Mucosa of stomach (tissue), 1 donor: ENCODE measurements at regions not wholly inside any gene's neighbourhood (a gene's known extent, or its start where the extent isn't known, plus 50 kb on each side); places are given as distances from the start of the nearest gene placed in this dataset.

Experiments used
- H3K27me3 ChIP-seq: one replicate; pipeline ENCODE4 v1.7.0; 2013; ENCODE audit warnings: mild to moderate bottlenecking, low read length; ENCODE audit not compliant: control insufficient read depth, insufficient read depth
- H3K36me3 ChIP-seq: one replicate; pipeline ENCODE4 v1.7.0; 2013; ENCODE audit warnings: low read length; ENCODE audit not compliant: control insufficient read depth, insufficient read depth
- H3K4me1 ChIP-seq: one replicate; pipeline ENCODE4 v1.7.0; 2013; ENCODE audit warnings: mild to moderate bottlenecking, low read length; ENCODE audit not compliant: control insufficient read depth, insufficient read depth
- H3K4me3 ChIP-seq: one replicate; pipeline ENCODE4 v1.7.0; 2013; ENCODE audit warnings: low read length
- H3K9ac ChIP-seq: one replicate; pipeline ENCODE4 v1.7.0; 2013; ENCODE audit warnings: mild to moderate bottlenecking, low read length, moderate library complexity
- H3K9me3 ChIP-seq: one replicate; pipeline ENCODE4 v1.7.0; 2013; ENCODE audit warnings: mild to moderate bottlenecking, low read length, moderate library complexity; ENCODE audit not compliant: control insufficient read depth
- donor health status: Pancreatic carcinoma.

GRCh38 chr2:128498086-128498485, 179.4 kb upstream of the HS6ST1 start:
- Histone ChIP-seq H3K4me1 (peaks cover 7% of the 10 kb centered on the region), H3K9me3 (no peaks in the 10 kb centered on the region), H3K27me3 (peaks cover 9% of the 10 kb centered on the region), H3K9ac (no peak overlapping the region), H3K36me3 (no peaks in the 10 kb centered on the region), H3K4me3 (no peak overlapping the region)

- no peak overlapping the region for H3K9ac ChIP-seq
- peaks cover 9% of the 10 kb centered on the region for H3K27me3 ChIP-seq
- H3K36me3 ChIP-seq = no peaks in the 10 kb centered on the region
- H3K4me3 ChIP-seq = no peak overlapping the region
- H3K4me1 ChIP-seq = peaks cover 7% of the 10 kb centered on the region
- H3K9me3 ChIP-seq = no peaks in the 10 kb centered on the region
Measured at GRCh38 chr2:128498589-128498988, 179.9 kb upstream of the HS6ST1 start.

GRCh38 chr2:128499367-128500137, 180.9 kb upstream of the HS6ST1 start:
- no peak overlapping the region for H3K4me3 ChIP-seq
- H3K9me3 ChIP-seq = no peaks in the 10 kb centered on the region
- H3K36me3 ChIP-seq = no peaks in the 10 kb centered on the region
- no peak overlapping the region for H3K9ac ChIP-seq
- H3K4me1 ChIP-seq = peaks cover under 1% of the 10 kb centered on the region
- H3K27me3 ChIP-seq = no peaks in the 10 kb centered on the region

- Histone ChIP-seq H3K4me3 (no peak overlapping the region), H3K9ac (no peak overlapping the region), H3K27me3 (no peaks in the 10 kb centered on the region), H3K9me3 (no peaks in the 10 kb centered on the region), H3K36me3 (no peaks in the 10 kb centered on the region), H3K4me1 (no peaks in the 10 kb centered on the region)
Measured at GRCh38 chr2:128500138-128500800, 181.6 kb upstream of the HS6ST1 start.

GRCh38 chr2:128501006-128501690, 182.5 kb upstream of the HS6ST1 start:
- Histone ChIP-seq H3K27me3 (no peaks in the 10 kb centered on the region), H3K9me3 (no peaks in the 10 kb centered on the region), H3K36me3 (no peaks in the 10 kb centered on the region), H3K4me3 (no peak overlapping the region), H3K9ac (no peak overlapping the region), H3K4me1 (no peaks in the 10 kb centered on the region)

GRCh38 chr2:128501700-128502099, 183.0 kb upstream of the HS6ST1 start:
- no peaks in the 10 kb centered on the region for H3K4me1 ChIP-seq

GRCh38 chr2:128502200-128502599, 183.5 kb upstream of the HS6ST1 start:
- H3K4me3 ChIP-seq = no peak overlapping the region
- H3K9me3 ChIP-seq = no peaks in the 10 kb centered on the region
- no peaks in the 10 kb centered on the region for H3K27me3 ChIP-seq
- no peak overlapping the region for H3K9ac ChIP-seq
- no peaks in the 10 kb centered on the region for H3K36me3 ChIP-seq
- H3K4me1 ChIP-seq = no peaks in the 10 kb centered on the region

More at GRCh38 chr2:128501700-128502099, 183.0 kb upstream of the HS6ST1 start:
- no peak overlapping the region for H3K4me3 ChIP-seq
- no peaks in the 10 kb centered on the region for H3K9me3 ChIP-seq
- H3K36me3 ChIP-seq = no peaks in the 10 kb centered on the region
- no peaks in the 10 kb centered on the region for H3K27me3 ChIP-seq
- no peak overlapping the region for H3K9ac ChIP-seq

- Histone ChIP-seq H3K4me1 (no peaks in the 10 kb centered on the region), H3K27me3 (no peaks in the 10 kb centered on the region), H3K9ac (no peak overlapping the region), H3K36me3 (no peaks in the 10 kb centered on the region), H3K9me3 (no peaks in the 10 kb centered on the region), H3K4me3 (no peak overlapping the region)
Measured at GRCh38 chr2:128502638-128503246, 184.1 kb upstream of the HS6ST1 start.

- Histone ChIP-seq H3K36me3 (no peaks in the 10 kb centered on the region), H3K4me1 (no peaks in the 10 kb centered on the region), H3K27me3 (no peaks in the 10 kb centered on the region), H3K4me3 (no peak overlapping the region), H3K9ac (no peak overlapping the region), H3K9me3 (no peaks in the 10 kb centered on the region)
Measured at GRCh38 chr2:128503399-128504245, 185.0 kb upstream of the HS6ST1 start.

GRCh38 chr2:128504246-128505149, 185.8 kb upstream of the HS6ST1 start:
- no peaks in the 10 kb centered on the region for H3K4me1 ChIP-seq
- no peaks in the 10 kb centered on the region for H3K27me3 ChIP-seq
- no peaks in the 10 kb centered on the region for H3K36me3 ChIP-seq
- no peak overlapping the region for H3K9ac ChIP-seq
- no peak overlapping the region for H3K4me3 ChIP-seq
- no peaks in the 10 kb centered on the region for H3K9me3 ChIP-seq

GRCh38 chr2:128505150-128505490, 186.5 kb upstream of the HS6ST1 start:
- H3K27me3 ChIP-seq = no peaks in the 10 kb centered on the region
- no peaks in the 10 kb centered on the region for H3K36me3 ChIP-seq
- no peak overlapping the region for H3K4me3 ChIP-seq
- H3K9ac ChIP-seq = no peak overlapping the region
- no peaks in the 10 kb centered on the region for H3K9me3 ChIP-seq
- no peaks in the 10 kb centered on the region for H3K4me1 ChIP-seq
